ENCODE measurements at regions not wholly inside any gene's neighbourhood (a gene's known extent, or its start where the extent isn't known, plus 50 kb on each side); places are given as distances from the start of the nearest gene placed in this dataset.
"Not testable (repeated sequence)": the region's sequence is repeated elsewhere in the genome, so short reads cannot be mapped to it uniquely, and the experiment has no call there.

GRCh38 chr7:9328296-9328695 is 894.9 kb downstream of the NXPH1 start:
- DNase-seq = no peak
- intact Hi-C loops (cut with DNase I) = no loop called here

GRCh38 chr7:9349625-9350024 is 916.2 kb downstream of the NXPH1 start:
- no peak for DNase-seq
- intact Hi-C loops (cut with DNase I) = no loop called here

GRCh38 chr7:9391221-9391620 is 957.8 kb downstream of the NXPH1 start:
- no peak for DNase-seq
- intact Hi-C loops (cut with DNase I) = no loop called here

- no peak for DNase-seq
- intact Hi-C loops (cut with DNase I) = no loop called here
Measured at GRCh38 chr7:9391984-9392383, 958.6 kb downstream of the NXPH1 start.

- DNase-seq; intact Hi-C loops (cut with DNase I): not testable (repeated sequence)
Measured at GRCh38 chr7:9404386-9404785, 971.0 kb downstream of the NXPH1 start.

- DNase-seq = no peak
- intact Hi-C loops (cut with DNase I) = no loop called here
Measured at GRCh38 chr7:9407816-9408215, 974.4 kb downstream of the NXPH1 start.

GRCh38 chr7:9453521-9453920 is 1020.1 kb downstream of the NXPH1 start:
- intact Hi-C loops (cut with DNase I) = no loop called here
- no peak for DNase-seq

GRCh38 chr7:9488555-9488954 is 1055.1 kb downstream of the NXPH1 start:
- intact Hi-C loops (cut with DNase I) = no loop called here
- DNase-seq = no peak

GRCh38 chr7:9498303-9498702 is 1064.9 kb downstream of the NXPH1 start:
- DNase-seq = no peak
- intact Hi-C loops (cut with DNase I) = no loop called here

- no peak for DNase-seq
- intact Hi-C loops (cut with DNase I) = no loop called here
Measured at GRCh38 chr7:9502269-9502668, 1068.9 kb downstream of the NXPH1 start.

- DNase-seq = no peak
- intact Hi-C loops (cut with DNase I) = no loop called here
Measured at GRCh38 chr7:9504678-9505077, 1071.3 kb downstream of the NXPH1 start.

- no peak for DNase-seq
- intact Hi-C loops (cut with DNase I) = no loop called here
Measured at GRCh38 chr7:9505516-9505915, 1072.1 kb downstream of the NXPH1 start.

- no peak for DNase-seq
- intact Hi-C loops (cut with DNase I) = no loop called here
Measured at GRCh38 chr7:9507290-9507689, 1073.9 kb downstream of the NXPH1 start.

GRCh38 chr7:9516662-9517061 is 1083.3 kb downstream of the NXPH1 start:
- intact Hi-C loops (cut with DNase I) = no loop called here
- no peak for DNase-seq

- DNase-seq = no peak
- intact Hi-C loops (cut with DNase I) = no loop called here
Measured at GRCh38 chr7:9523579-9523978, 1090.2 kb downstream of the NXPH1 start.

GRCh38 chr7:9552431-9552830 is 1119.0 kb downstream of the NXPH1 start:
- DNase-seq; intact Hi-C loops (cut with DNase I): not testable (repeated sequence)

GRCh38 chr7:9557853-9558252 is 1124.4 kb downstream of the NXPH1 start:
- intact Hi-C loops (cut with DNase I) = no loop called here
- no peak for DNase-seq

- DNase-seq = no peak
- intact Hi-C loops (cut with DNase I) = no loop called here
Measured at GRCh38 chr7:9575716-9576115, 1142.3 kb downstream of the NXPH1 start.

GRCh38 chr7:9582824-9583223 is 1149.4 kb downstream of the NXPH1 start:
- intact Hi-C loops (cut with DNase I) = no loop called here
- no peak for DNase-seq

- intact Hi-C loops (cut with DNase I) = no loop called here
- DNase-seq = no peak
Measured at GRCh38 chr7:9598411-9598810, 1165.0 kb downstream of the NXPH1 start.

- intact Hi-C loops (cut with DNase I) = no loop called here
- no peak for DNase-seq
Measured at GRCh38 chr7:9600974-9601373, 1167.6 kb downstream of the NXPH1 start.

GRCh38 chr7:9603291-9603690 is 1169.9 kb downstream of the NXPH1 start:
- intact Hi-C loops (cut with DNase I) = no loop called here

More at GRCh38 chr7:9603291-9603690, 1169.9 kb downstream of the NXPH1 start:
- no peak for DNase-seq

All from head of caudate nucleus (tissue), 42 donors.